SK-N-MC (cell line): ENCODE measurements at regions not wholly inside any gene's neighbourhood (a gene's known extent, or its start where the extent isn't known, plus 50 kb on each side); places are given as distances from the start of the nearest gene placed in this dataset.

ENCODE experiments used
- EZH2 ChIP-seq: fragments of 200-600 bp; sonication (generic); IDR thresholded peaks from one replicate; pipeline ENCODE4 v1.6.1; 2017; ENCODE audit warnings: antibody characterized with exemption
- POLR2AphosphoS5 ChIP-seq: IDR thresholded peaks from 2 replicates; pipeline ENCODE4 v1.6.1; 2012; ENCODE audit warnings: mild to moderate bottlenecking, low read depth, low read length, borderline replicate concordance

GRCh38 chr12:126383506-126383905, 1318.3 kb downstream of the AACS start:
- TF ChIP-seq POLR2AphosphoS5 (no peak), EZH2 (no peak)
